ENCODE measurements at regions not wholly inside any gene's neighbourhood (a gene's known extent, or its start where the extent isn't known, plus 50 kb on each side); places are given as distances from the start of the nearest gene placed in this dataset.
A peak's percentile ranks its signal among the peaks of the same experiment; 100 is the strongest.

- DNase-seq, result no peak
Observed at GRCh38 chr13:78420814-78421213, 182.5 kb downstream of the POU4F1 start.

- no peak for DNase-seq
Observed at GRCh38 chr13:78413887-78414553, 189.3 kb downstream of the POU4F1 start.

GRCh38 chr13:78410847-78411246 lies 192.5 kb downstream of the POU4F1 start:
- DNase-seq, result no peak

GRCh38 chr13:78410164-78410563 lies 193.2 kb downstream of the POU4F1 start:
- no peak for DNase-seq

GRCh38 chr13:78409172-78409571 lies 194.2 kb downstream of the POU4F1 start:
- no peak for DNase-seq

- no peak for DNase-seq
Observed at GRCh38 chr13:78404846-78405360, 198.4 kb downstream of the POU4F1 start.

GRCh38 chr13:78402708-78403400 lies 200.5 kb downstream of the POU4F1 start:
- DNase-seq, result peak; percentile 52

- DNase-seq, result peak; percentile 77
Observed at GRCh38 chr13:78401873-78402707, 201.3 kb downstream of the POU4F1 start.

- no peak for DNase-seq
Observed at GRCh38 chr13:78398743-78399410, 204.5 kb downstream of the POU4F1 start.

- DNase-seq, result no peak
Observed at GRCh38 chr13:78393286-78394142, 209.8 kb downstream of the POU4F1 start.

GRCh38 chr13:78383899-78384298 lies 219.5 kb downstream of the POU4F1 start:
- no peak for DNase-seq

- no peak for DNase-seq
Observed at GRCh38 chr13:78383071-78383484, 220.3 kb downstream of the POU4F1 start.

- no peak for DNase-seq
Observed at GRCh38 chr13:78382491-78382890, 220.9 kb downstream of the POU4F1 start.

GRCh38 chr13:78376822-78377221 lies 226.5 kb downstream of the POU4F1 start:
- no peak for DNase-seq

- no peak for DNase-seq
Observed at GRCh38 chr13:78376033-78376432, 227.3 kb downstream of the POU4F1 start.

GRCh38 chr13:78372581-78372980 lies 230.8 kb downstream of the POU4F1 start:
- no peak for DNase-seq

GRCh38 chr13:78370231-78370630 lies 233.1 kb downstream of the POU4F1 start:
- no peak for DNase-seq

- no peak for DNase-seq
Observed at GRCh38 chr13:78364711-78365110, 238.6 kb downstream of the POU4F1 start.

- no peak for DNase-seq
Observed at GRCh38 chr13:78341032-78341431, 262.3 kb downstream of the POU4F1 start.

GRCh38 chr13:78339927-78340326 lies 263.4 kb downstream of the POU4F1 start:
- no peak for DNase-seq

- DNase-seq, result no peak
Observed at GRCh38 chr13:78334059-78334458, 269.3 kb downstream of the POU4F1 start.

GRCh38 chr13:78326633-78327032 lies 276.7 kb downstream of the POU4F1 start:
- DNase-seq, result no peak
